ENCODE measurements at regions not wholly inside any gene's neighbourhood (a gene's known extent, or its start where the extent isn't known, plus 50 kb on each side); places are given as distances from the start of the nearest gene placed in this dataset.

GRCh38 chr13:76048675-76049375 is 412.7 kb downstream of the LMO7 start:
- no peak for TF ChIP-seq CTCF (IDR thresholded peaks at IDR 0.05; ENCODE audit: insufficient read depth, low read length)
- TF ChIP-seq SPI1 (IDR thresholded peaks at IDR 0.05; ENCODE audit: borderline replicate concordance, low read depth) = no peak
- no peak for TF ChIP-seq POLR2AphosphoS5 (IDR thresholded peaks at IDR 0.05; ENCODE audit: low read depth)
- no peak for TF ChIP-seq REST (IDR thresholded peaks at IDR 0.05; ENCODE audit: insufficient replicate concordance, low read depth)
- no peak for TF ChIP-seq GABPA (IDR thresholded peaks at IDR 0.05; ENCODE audit: low read depth)
